Naive B cell (primary cell): ENCODE measurements at regions not wholly inside any gene's neighbourhood (a gene's known extent, or its start where the extent isn't known, plus 50 kb on each side); places are given as distances from the start of the nearest gene placed in this dataset.

Experiments
- ATAC-seq, 2 donors: fragments of 150-1000 bp; cut with Tn5 transposase; 2 replicates each; pipeline ENCODE4 v1.10.0; 2021; ENCODE audit warnings: low read depth in 2 of 2, mild to moderate bottlenecking in 2 of 2, moderate library complexity in 2 of 2
- DNase-seq: peaks from one replicate; pipeline ENCODE4 v3.0.0; 2022
- H3K27ac Mint-ChIP-seq, 6 donors: one replicate each; pipeline ENCODE4 v1.8.0; 2020 to 2022; ENCODE audit warnings: mild to moderate bottlenecking in 6 of 6, mixed read lengths in 6 of 6, moderate library complexity in 5 of 6, inconsistent platforms in 2 of 6
- H3K27me3 Mint-ChIP-seq, 3 donors: one replicate each; pipeline ENCODE4 v1.8.0; 2021 to 2022; ENCODE audit warnings: mixed read lengths in 3 of 3, mild to moderate bottlenecking in 1 of 3
- H3K36me3 Mint-ChIP-seq, 2 donors: one replicate each; pipeline ENCODE4 v1.8.0; 2020 to 2022; ENCODE audit warnings: mixed read lengths in 2 of 2, inconsistent platforms in 1 of 2, mild to moderate bottlenecking in 1 of 2
- H3K4me1 Mint-ChIP-seq, 3 donors: one replicate each; pipeline ENCODE4 v1.8.0; 2020 to 2022; ENCODE audit warnings: mixed read lengths in 3 of 3, inconsistent platforms in 1 of 3, mild to moderate bottlenecking in 1 of 3, moderate library complexity in 1 of 3
- H3K4me3 Mint-ChIP-seq, 8 donors: one replicate each; pipeline ENCODE4 v1.8.0; 2020 to 2022; ENCODE audit warnings: mild to moderate bottlenecking in 8 of 8, mixed read lengths in 8 of 8, moderate library complexity in 8 of 8, inconsistent platforms in 2 of 8
- H3K9me3 Mint-ChIP-seq, 7 donors: one replicate each; pipeline ENCODE4 v1.8.0; 2020 to 2022; ENCODE audit warnings: mixed read lengths in 7 of 7, mild to moderate bottlenecking in 5 of 7, inconsistent platforms in 2 of 7, moderate library complexity in 1 of 7

DNA sequence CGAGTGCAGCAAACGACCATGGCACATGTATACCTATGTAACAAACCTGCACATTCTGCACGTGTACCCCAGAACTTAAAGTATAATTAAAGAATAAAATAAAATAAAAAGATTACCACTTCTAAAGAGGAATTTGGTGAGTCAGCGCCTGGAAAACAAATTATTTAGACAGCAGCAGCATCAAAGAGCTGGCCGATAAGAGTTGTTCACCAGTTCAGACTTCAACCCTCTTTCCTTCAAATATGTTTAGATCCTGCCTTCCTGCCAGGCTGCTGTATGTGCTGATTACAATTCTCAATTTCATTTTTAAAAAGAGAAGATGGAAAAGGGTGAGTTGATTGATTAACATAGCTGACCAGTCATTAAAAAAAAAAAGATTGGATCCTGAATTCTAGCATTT lies 672.0 kb upstream of the NRP1 start:
- DNase-seq (no peak), ATAC-seq (no peak)
- Mint-ChIP-seq H3K36me3 (no peaks in the 10 kb centered on the region), H3K27me3 (no peaks in the 10 kb centered on the region), H3K27ac (no peak overlapping the region), H3K4me1 (no peaks in the 10 kb centered on the region), H3K9me3 (peaks cover 0 to 8% (median 0%) of the 10 kb centered on the region in 7 donors), H3K4me3 (no peak overlapping the region)

DNA sequence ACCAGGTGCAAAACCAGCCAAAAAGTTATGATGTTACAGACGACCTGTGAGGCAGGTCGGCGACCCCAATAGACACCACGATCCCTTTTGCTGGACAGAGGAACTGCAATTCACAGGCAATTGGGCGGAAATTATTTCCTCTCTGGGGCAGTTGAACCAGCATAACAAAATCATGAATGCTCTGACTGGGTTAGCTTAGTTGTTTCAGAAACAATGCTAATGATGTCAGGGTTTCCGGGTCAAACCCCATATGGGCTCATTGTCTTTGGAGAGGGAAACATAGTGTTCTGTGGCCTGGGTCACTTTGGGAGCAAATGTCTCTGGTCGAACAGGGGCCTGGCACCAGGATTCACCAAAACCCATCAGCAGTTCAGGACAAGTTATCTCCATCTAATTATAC lies 669.1 kb upstream of the NRP1 start:
- no peaks in the 10 kb centered on the region for H3K36me3 Mint-ChIP-seq
- ATAC-seq, result no peak

DNA sequence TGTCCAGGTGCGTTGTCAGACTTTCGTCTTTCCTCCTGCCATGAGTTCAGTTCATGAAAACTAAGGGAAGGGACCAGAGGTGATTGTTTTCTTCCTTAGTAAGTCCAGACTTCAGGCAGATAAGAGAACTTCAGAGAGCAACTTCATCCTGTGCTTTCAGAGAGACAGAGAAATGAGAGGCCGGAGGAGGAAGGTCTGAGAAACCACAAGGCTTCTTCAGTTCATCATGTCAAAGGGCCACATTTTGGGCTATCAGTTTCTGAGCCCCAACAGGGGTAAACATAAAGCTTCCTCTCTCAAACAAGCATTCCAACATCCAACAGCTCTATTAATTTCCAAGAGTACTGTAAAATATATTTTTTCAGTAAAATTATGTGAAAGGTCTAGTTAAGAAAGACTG lies 668.4 kb upstream of the NRP1 start:
- DNase-seq (no peak), ATAC-seq (no peak)
- no peaks in the 10 kb centered on the region for H3K4me1 Mint-ChIP-seq
- H3K4me3 Mint-ChIP-seq, result no peak overlapping the region
- no peaks in the 10 kb centered on the region for H3K27me3 Mint-ChIP-seq
- no peaks in the 10 kb centered on the region for H3K36me3 Mint-ChIP-seq
- H3K27ac Mint-ChIP-seq, result peak overlapping the region in 1 of 6 donors; percentile 52
- peaks cover 0 to 6% (median 0%) of the 10 kb centered on the region in 7 donors for H3K9me3 Mint-ChIP-seq

More for the DNA sequence above, 669.1 kb upstream of the NRP1 start:
- Mint-ChIP-seq H3K27ac (no peak overlapping the region), H3K4me1 (no peaks in the 10 kb centered on the region), H3K4me3 (no peak overlapping the region), H3K9me3 (peaks cover 0 to 2% (median 0%) of the 10 kb centered on the region in 7 donors), H3K27me3 (no peaks in the 10 kb centered on the region)
- no peak for DNase-seq

DNA sequence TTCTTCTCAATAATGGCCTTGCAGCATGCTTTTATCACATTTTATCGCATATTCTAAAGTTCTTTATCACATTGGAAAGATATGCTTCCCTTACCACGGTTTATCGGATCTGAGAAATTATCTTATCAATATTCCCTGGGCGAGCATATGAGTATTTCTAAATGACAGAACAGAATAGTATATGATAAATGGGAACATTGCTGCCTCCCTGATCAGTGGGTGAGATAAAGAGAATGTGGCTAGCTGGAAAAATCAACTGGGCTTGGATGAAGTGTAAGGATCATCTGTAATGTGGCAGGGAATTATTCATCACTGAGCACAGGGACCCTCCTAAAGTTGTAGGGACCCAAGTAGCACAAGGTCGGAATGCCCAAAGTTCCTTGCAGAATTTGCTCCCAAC lies 667.4 kb upstream of the NRP1 start:
- no peaks in the 10 kb centered on the region for H3K27me3 Mint-ChIP-seq
- H3K9me3 Mint-ChIP-seq, result peaks cover 0 to 11% (median 1%) of the 10 kb centered on the region in 7 donors
- H3K4me3 Mint-ChIP-seq, result no peak overlapping the region
- DNase-seq, result no peak
- H3K27ac Mint-ChIP-seq, result no peak overlapping the region
- no peaks in the 10 kb centered on the region for H3K36me3 Mint-ChIP-seq
- no peak for ATAC-seq
- H3K4me1 Mint-ChIP-seq, result no peaks in the 10 kb centered on the region

DNA sequence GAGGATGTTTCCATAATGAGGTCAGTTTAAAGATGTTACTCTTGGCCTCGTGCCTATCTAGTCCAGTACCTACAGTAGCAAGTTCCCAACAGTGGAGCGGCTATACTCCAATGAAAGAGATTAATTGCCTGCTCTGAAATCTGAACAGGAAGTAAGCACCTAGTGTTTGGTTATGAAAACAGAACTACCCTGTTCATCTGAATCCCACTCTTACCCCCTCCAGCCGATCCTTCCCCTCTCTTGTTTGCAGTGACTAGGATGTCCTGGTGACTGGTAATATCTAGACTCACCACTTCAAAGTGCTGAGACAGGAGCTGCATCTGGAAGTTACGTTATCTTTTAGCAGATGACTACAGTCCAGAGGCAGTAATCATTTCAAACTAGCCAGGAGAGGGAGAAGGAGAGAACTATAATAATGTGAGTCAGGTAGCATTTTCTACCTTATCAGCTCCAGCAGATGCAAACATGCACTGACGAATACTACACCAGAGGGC lies 666.7 kb upstream of the NRP1 start:
- Mint-ChIP-seq H3K9me3 (peaks cover 0 to 11% (median 2%) of the 10 kb centered on the region in 7 donors), H3K27me3 (no peaks in the 10 kb centered on the region), H3K27ac (no peak overlapping the region), H3K4me3 (no peak overlapping the region), H3K36me3 (no peaks in the 10 kb centered on the region), H3K4me1 (no peaks in the 10 kb centered on the region)
- DNase-seq (no peak), ATAC-seq (no peak)

DNA sequence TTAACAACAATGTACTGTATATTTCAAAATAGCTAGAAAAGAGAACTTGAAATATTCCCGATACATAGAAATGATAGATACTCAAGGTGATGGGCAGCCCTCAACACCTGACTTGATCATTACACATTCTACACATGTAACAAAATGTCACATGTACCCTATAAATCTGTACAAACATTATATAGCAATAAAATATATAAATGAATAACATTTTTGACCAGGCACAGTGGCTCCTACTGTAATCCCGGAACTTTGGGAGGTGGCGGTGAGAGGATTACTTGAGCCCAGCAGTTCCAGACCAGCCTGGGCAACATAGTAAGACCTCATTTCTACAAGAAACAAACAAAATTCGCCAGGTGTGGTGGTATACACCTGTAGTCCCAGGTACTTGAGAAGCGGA lies 659.5 kb upstream of the NRP1 start:
- H3K9me3 Mint-ChIP-seq, result peaks cover 0 to 16% (median 8%) of the 10 kb centered on the region in 7 donors

GRCh38 chr10:33991924-33992323 lies 657.5 kb upstream of the NRP1 start:
- Mint-ChIP-seq H3K27me3 (no peaks in the 10 kb centered on the region), H3K36me3 (no peaks in the 10 kb centered on the region), H3K4me3 (no peak overlapping the region), H3K9me3 (peaks cover 2 to 18% (median 9%) of the 10 kb centered on the region in 7 donors), H3K4me1 (no peaks in the 10 kb centered on the region), H3K27ac (no peak overlapping the region)
- ATAC-seq, result no peak
- DNase-seq, result no peak

More for the DNA sequence above, 659.5 kb upstream of the NRP1 start:
- Mint-ChIP-seq H3K27me3 (no peaks in the 10 kb centered on the region), H3K4me3 (no peak overlapping the region), H3K27ac (no peak overlapping the region), H3K36me3 (no peaks in the 10 kb centered on the region), H3K4me1 (no peaks in the 10 kb centered on the region)
- DNase-seq (no peak), ATAC-seq (no peak)

- Mint-ChIP-seq H3K4me3 (no peak overlapping the region), H3K27ac (no peak overlapping the region)
Observed at GRCh38 chr10:33986515-33986914, 652.0 kb upstream of the NRP1 start.

GRCh38 chr10:33986016-33986415 lies 651.5 kb upstream of the NRP1 start:
- H3K27ac Mint-ChIP-seq, result no peak overlapping the region
- DNase-seq (no peak), ATAC-seq (no peak)
- H3K36me3 Mint-ChIP-seq, result no peaks in the 10 kb centered on the region
- H3K4me3 Mint-ChIP-seq, result no peak overlapping the region
- H3K27me3 Mint-ChIP-seq, result no peaks in the 10 kb centered on the region
- H3K4me1 Mint-ChIP-seq, result no peaks in the 10 kb centered on the region
- peaks cover 4 to 32% (median 7%) of the 10 kb centered on the region in 7 donors for H3K9me3 Mint-ChIP-seq

More at GRCh38 chr10:33986515-33986914, 652.0 kb upstream of the NRP1 start:
- H3K4me1 Mint-ChIP-seq, result no peaks in the 10 kb centered on the region
- DNase-seq (no peak), ATAC-seq (no peak)
- no peaks in the 10 kb centered on the region for H3K36me3 Mint-ChIP-seq
- peaks cover 5 to 32% (median 7%) of the 10 kb centered on the region in 7 donors for H3K9me3 Mint-ChIP-seq
- no peaks in the 10 kb centered on the region for H3K27me3 Mint-ChIP-seq

DNA sequence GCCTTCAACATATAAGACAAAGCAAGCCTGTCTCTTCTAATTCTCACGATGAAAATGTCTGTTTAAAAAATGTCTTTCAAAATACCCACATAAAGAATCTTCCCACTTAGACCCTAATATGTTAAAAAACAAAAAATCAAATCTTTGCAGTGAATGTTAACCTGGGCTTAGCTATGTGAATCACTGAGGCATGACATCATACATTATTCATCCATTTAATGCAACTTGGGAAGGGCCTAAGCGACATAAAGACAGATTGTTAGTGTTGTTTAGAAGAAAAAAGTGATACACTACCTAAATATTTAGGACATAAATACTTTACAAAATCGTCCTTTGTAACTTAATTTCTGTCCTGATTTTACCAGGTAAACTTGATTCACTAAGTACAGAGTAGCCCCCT lies 648.5 kb upstream of the NRP1 start:
- H3K4me3 Mint-ChIP-seq, result no peak overlapping the region
- H3K27ac Mint-ChIP-seq, result no peak overlapping the region
- H3K4me1 Mint-ChIP-seq, result no peaks in the 10 kb centered on the region
- no peaks in the 10 kb centered on the region for H3K36me3 Mint-ChIP-seq
- DNase-seq (no peak), ATAC-seq (no peak)
- H3K27me3 Mint-ChIP-seq, result no peaks in the 10 kb centered on the region
- peaks cover 0 to 20% (median 3%) of the 10 kb centered on the region in 7 donors for H3K9me3 Mint-ChIP-seq

GRCh38 chr10:33981301-33981700 lies 646.8 kb upstream of the NRP1 start:
- H3K4me1 Mint-ChIP-seq, result no peaks in the 10 kb centered on the region
- ATAC-seq (no peak), DNase-seq (no peak)
- no peak overlapping the region for H3K27ac Mint-ChIP-seq
- no peaks in the 10 kb centered on the region for H3K36me3 Mint-ChIP-seq
- H3K9me3 Mint-ChIP-seq, result peaks cover 0 to 14% (median 3%) of the 10 kb centered on the region in 7 donors
- no peaks in the 10 kb centered on the region for H3K27me3 Mint-ChIP-seq
- no peak overlapping the region for H3K4me3 Mint-ChIP-seq

DNA sequence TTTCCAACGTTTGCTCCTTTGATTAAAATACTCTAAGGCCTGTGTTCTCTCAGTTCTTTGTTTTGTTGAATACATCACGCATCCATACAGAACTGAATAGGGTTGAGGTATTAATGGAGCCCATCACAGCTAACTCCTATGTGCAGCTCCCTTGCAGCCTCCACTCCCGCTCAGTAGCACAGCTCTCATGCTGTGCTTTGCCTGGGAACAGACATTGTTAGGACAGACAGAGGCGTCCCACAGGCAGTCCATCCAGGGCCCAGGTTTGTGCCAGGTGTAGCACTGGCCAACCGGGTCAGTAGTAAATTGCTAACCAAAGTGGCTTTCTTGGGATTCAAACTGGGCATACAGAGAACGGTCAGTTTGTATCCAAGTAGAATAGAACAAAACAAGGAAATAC lies 644.7 kb upstream of the NRP1 start:
- DNase-seq (no peak), ATAC-seq (no peak)
- Mint-ChIP-seq H3K27ac (no peak overlapping the region), H3K4me1 (no peaks in the 10 kb centered on the region), H3K4me3 (no peak overlapping the region), H3K27me3 (peaks cover 0 to 4% (median 0%) of the 10 kb centered on the region in 3 donors), H3K9me3 (peaks cover 0 to 7% (median 0%) of the 10 kb centered on the region in 7 donors), H3K36me3 (no peaks in the 10 kb centered on the region)

- peaks cover 0 to 4% (median 0%) of the 10 kb centered on the region in 3 donors for H3K27me3 Mint-ChIP-seq
- ATAC-seq (no peak), DNase-seq (no peak)
- H3K9me3 Mint-ChIP-seq, result peaks cover 0 to 7% (median 2%) of the 10 kb centered on the region in 7 donors
- H3K27ac Mint-ChIP-seq, result no peak overlapping the region
- H3K4me3 Mint-ChIP-seq, result no peak overlapping the region
- no peaks in the 10 kb centered on the region for H3K4me1 Mint-ChIP-seq
- no peaks in the 10 kb centered on the region for H3K36me3 Mint-ChIP-seq
Observed at GRCh38 chr10:33975481-33975880, 641.0 kb upstream of the NRP1 start.

GRCh38 chr10:33974976-33975478 lies 640.6 kb upstream of the NRP1 start:
- DNase-seq (no peak), ATAC-seq (no peak)
- no peaks in the 10 kb centered on the region for H3K36me3 Mint-ChIP-seq
- H3K27ac Mint-ChIP-seq, result no peak overlapping the region
- H3K4me1 Mint-ChIP-seq, result no peaks in the 10 kb centered on the region
- H3K4me3 Mint-ChIP-seq, result peak overlapping the region in 1 of 8 donors; percentile 26
- peaks cover 0 to 4% (median 0%) of the 10 kb centered on the region in 3 donors for H3K27me3 Mint-ChIP-seq
- H3K9me3 Mint-ChIP-seq, result peaks cover 0 to 7% (median 2%) of the 10 kb centered on the region in 7 donors

DNA sequence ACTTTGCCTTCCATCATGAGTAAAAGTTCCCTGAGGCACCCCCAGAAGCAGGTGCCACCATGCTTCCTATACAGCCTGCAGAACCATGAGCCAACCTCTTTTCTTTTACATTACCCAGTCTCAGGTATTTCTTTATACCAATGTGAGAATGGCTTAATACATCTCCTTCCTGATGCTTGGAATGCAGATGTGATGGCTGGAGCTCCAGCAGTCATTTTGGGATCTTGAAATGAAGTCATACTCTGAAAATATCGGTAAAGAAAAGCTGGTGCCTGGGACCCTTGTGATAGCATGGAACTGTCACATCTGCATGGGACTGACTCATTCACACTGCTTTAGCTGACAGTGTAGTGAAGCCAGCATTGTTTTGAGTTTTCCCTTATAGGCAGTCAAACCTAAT lies 634.5 kb upstream of the NRP1 start:
- ATAC-seq (no peak), DNase-seq (no peak)
- Mint-ChIP-seq H3K36me3 (no peaks in the 10 kb centered on the region), H3K9me3 (peaks cover 9 to 24% (median 10%) of the 10 kb centered on the region in 7 donors), H3K27me3 (no peaks in the 10 kb centered on the region), H3K4me1 (no peaks in the 10 kb centered on the region), H3K4me3 (no peak overlapping the region), H3K27ac (peak overlapping the region in 1 of 6 donors; percentile 16)
